Muscle of back (tissue), 3 donors: ENCODE measurements at regions not wholly inside any gene's neighbourhood (a gene's known extent, or its start where the extent isn't known, plus 50 kb on each side); places are given as distances from the start of the nearest gene placed in this dataset.
"Not testable (repeated sequence)": the region's sequence is repeated elsewhere in the genome, so short reads cannot be mapped to it uniquely, and the experiment has no call there.

ENCODE experiments used
- DNase-seq, 3 donors: peaks; one replicate each; pipeline versions ENCODE4 v3.0.0 to v3.0.0-alpha.2; 2013

DNA sequence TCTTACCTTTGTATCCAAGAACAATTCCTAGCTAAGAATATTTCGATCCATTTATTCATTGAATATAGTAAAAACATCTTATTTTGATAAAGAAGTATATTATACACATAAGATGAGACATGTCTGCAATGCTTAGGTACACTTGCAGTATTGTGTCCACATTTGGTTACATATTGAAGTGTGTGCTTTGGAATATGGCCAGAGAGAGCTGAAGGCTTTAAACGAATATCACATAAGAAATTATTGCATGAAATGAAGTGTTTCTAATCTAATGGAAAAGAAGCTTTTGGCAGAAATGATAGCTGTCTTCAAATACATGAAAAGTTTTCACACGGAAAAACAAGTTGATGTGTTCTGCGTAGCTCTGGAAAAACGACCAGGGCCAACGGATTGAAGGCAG, 516.1 kb upstream of the ZFP42 start:
- peak in 1 of 3 donors; percentile 25 for DNase-seq

DNA sequence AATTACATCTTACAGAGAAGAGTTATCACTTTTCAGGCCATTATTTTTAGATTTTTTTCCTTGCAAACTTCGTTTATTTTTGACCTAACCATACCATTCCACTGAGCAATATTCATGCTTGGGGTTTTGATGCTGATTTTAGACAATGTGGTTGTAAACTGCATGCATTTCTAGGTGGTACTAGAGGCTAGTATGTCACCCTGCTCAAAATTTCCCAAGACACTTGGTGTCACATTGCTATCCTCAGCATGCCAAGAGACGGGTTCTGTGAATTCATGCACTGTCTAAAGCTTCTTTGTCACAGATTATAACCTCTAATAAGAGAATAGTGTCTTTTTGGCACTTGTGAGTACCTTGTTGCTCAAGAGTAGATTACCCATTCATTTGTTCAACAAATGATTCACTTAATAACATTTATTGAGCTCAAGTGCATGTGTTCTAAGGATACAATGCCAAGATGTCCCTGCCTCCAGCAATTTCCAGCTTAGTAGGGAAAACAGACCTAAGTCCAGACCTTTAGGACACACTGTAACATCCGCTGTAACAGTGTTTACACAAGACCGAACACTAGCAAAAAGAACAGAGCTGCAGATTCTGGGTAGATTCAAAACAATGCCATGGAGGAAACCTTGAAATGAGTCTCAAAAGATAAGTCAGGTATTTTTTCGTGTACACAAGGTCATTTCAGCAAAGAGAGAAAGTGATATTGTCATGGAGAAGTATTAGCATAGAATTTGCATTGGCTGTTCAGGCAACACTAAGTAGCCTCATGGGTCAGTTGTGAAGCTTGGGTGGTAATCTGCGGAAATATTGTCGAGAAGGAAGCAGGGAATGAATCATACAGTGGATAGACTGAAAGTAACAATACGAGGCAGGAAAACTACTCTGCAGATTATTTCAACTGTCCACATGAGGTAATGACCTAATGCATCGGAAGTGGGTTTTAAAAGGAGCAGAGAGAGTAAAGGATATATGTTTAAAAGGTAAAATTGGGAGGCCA, 515.1 kb upstream of the ZFP42 start:
- peak in 1 of 3 donors; percentile 9 for DNase-seq

DNA sequence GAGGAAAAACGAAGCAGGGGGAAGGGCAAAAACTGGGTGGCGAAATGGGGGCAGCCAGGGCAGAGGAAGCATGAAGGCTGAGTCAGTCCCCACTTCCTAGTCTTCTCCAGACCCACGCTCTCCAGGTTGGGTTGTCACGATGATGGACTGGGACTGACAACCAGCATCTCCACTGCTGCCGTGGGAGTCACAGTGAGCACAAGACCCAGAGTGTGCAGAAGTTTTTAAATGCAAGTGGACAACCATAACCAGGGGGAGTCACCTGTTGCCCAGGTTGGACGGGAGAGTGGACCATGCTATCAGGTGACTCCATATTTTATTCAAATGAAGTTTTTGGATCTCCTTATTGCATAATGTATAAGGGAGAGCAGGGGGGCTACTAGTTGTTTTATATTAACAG, 511.4 kb upstream of the ZFP42 start:
- no peak for DNase-seq

DNA sequence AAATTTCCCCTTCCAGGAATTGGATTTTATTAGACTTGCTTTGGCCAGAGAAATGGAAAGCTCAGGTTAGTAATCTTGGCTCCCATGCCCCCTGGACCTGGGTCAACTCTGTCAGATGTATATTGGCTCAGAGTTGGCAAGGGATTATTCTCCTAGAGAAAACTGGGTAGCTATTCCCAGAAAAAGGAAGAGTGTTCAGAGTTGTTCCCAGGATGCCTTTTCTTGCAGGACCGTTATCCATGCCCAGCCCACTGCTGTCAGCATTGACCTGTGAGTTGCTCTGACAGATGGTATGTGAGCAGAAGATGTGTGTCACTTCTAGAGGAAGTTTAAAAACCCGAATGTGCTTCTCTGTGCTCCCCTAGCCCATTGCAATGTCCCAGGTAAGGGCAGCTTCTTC, 509.9 kb upstream of the ZFP42 start:
- DNase-seq: no peak

DNA sequence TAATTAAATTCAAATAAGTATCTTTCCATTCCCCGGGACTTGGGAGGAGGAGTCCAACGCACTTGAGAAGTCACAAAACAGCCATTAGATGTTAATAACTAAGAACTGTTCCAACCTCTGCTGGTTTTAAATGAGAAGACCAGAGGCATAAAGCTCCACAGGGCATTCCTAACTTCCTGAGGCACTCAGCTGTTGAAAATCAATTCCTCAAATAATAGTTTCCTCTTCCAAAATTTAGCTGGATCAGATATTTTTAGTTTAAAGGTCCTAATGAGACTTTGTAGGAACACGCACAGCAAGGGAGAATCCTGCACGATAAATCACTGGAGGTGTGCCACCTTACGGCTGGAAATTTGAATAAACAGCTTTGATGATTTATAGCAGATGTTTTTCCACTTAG, 504.3 kb upstream of the ZFP42 start:
- DNase-seq: peak in 2 of 3 donors; percentile 42 to 67

DNA sequence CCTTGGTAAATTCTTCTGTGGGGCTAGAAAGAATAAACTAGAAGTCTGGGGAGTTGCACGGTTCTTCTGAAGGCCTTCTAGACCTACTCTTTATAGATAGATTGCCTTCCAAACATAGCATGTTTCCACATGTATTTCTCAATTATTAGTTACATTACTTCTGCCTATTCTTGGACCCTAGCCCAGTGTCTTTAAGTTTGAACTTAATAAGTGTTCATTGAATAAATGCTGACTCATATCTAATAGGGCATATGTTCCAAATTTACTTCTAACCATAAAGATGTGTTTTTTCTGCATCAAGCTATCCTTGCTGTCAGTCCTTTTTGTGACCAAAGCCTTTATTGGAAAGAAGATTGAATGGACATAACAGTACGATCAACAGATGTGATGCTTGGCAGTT, 503.6 kb upstream of the ZFP42 start:
- DNase-seq: peak in 1 of 3 donors; percentile 26

DNA sequence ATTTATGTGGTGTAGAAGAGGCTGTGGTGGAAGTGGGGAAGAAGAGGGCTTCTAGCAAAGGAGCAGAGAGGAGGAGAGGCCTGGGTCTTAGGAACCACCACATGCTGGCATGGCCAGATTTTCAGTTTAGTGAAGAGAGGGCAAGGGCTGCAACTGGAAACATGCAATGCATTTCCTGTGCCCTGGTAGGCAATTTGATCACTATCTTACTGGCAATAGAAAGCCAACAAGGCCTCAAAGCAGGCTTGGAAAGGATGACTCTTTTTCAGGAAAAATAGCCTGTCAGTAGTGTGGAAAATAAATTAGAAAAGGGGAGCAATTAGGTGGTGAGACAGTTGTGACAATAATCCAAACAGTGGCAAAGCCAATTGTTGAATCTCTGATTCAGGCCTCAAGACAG, 501.9 kb upstream of the ZFP42 start:
- DNase-seq: no peak

DNA sequence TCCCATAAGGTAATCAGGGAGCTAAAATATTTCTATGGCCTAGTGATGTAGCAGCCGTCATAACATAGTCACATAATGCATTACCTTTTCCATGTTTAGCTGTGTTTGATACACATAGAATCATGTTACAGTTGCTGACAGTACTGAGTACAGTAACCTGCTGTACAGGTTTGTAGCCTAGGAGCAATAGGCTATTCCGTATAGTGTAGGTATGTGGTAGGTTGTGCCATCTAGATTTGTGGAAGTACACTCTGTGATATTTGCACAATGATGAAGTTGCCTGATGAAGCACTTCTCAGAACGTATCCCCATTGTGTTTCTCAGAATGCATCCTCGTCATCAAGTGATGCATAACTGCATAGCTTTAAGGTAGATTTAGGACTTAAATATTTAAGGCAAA, 495.6 kb upstream of the ZFP42 start:
- DNase-seq: no peak

DNA sequence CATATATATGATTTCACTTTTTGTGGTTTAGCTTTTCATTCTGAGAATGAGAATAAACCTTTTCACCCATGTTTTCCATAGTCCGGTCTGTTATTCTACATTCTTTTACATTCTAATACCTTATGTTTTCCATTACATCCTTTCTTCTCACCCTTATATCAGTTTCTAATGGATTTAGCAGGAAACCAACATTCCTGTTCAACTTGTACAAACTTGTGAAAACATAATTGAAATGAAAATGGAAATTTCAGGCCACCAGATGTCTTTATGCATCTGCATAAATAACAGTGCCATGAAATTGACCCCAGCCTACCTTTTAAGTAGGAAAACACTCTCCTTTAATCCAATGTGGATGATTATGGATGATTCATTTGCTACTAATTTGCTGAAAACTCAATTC, 494.8 kb upstream of the ZFP42 start:
- DNase-seq: peak in 1 of 3 donors; percentile 24

DNA sequence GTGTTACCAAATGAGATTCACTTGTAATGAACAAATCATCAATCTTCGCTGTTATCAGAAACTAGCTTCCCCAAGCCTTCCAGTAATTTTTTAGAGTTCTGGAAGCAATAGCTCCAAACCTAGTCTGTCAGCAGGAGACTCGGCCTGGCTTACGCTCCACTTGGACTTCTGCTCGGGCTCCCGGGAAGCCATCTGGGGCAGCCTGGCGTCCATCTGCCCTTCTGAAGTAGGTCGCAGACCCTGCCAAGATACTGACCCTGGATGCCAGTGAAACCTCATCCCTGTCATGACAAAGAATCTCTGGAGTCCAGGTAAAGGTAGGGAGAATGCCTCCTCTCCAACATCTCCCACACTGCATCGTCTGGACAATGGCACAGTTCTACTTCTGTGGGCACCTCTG, 493.8 kb upstream of the ZFP42 start:
- no peak for DNase-seq

DNA sequence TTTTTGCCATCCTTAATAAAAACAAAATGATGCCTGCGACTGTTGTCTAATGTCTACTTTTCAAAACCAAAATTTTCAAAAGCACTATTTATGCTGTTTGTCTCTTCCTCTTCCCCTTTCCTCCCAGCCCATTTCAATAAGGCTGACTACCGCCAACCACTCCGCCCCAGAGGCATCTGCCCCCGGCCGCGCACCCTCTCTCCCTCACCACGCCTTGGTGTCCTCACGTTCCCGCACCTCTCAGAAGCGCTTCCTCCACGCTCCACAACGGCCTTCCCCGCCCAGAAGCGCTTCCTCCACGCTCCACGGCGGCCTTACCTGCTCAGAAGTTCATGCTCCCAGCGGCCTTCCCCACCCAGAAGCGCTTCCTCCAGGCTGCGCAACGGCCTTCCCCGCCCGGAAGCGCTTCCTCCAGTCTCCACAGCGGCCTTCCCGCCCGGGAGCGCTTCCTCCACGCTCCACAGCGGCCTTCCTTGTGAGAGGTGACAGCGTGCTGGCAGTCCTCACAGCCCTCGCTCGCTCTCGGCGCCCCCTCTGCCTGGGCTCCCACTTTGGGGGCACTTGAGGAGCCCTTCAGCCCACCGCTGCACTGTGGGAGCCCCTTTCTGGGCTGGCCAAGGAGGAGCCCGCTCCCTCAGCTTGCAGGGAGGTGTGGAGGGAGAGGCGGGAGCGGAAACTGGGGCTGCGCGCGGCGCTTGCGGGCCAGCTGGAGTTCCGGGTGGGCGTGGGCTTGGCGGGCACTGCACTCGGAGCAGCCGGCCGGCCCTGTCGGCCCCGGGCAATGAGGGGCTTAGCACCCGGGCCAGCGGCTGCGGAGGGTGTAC, 490.4 kb upstream of the ZFP42 start:
- DNase-seq: no peak

DNA sequence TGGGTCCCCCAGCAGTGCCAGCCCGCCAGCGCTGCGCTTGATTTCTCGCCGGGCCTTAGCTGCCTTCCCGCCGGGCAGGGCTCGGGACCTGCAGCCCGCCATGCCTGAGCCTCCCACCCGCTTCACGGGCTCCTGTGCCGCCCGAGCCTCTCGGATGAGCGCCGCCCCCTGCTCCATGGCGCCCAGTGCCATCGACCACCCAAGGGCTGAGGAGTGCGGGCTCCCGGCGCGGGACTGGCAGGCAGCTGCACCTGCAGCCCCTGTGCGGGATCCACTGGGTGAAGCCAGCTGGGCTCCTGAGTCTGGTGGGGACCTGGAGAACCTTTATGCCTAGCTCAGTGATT, 489.8 kb upstream of the ZFP42 start:
- DNase-seq: not testable (repeated sequence)

DNA sequence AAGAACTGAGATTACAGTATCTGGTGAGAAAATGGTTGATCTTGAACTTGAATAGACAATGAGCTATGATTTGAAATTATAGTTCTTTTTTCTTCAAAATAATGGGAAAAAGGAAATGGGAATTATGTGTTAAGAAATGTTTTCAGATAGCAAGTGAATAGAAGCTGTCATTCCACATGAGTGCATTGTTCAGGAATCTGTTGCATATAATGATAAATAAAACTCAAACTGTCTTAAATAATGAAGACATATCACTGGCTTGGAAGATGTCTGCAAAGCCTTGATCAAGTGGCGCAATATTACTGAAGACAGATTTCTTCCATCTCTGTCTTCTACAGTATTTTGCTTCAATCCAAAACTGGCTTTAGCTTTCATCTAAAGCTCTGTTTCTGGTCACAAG, 479.3 kb upstream of the ZFP42 start:
- no peak for DNase-seq

DNA sequence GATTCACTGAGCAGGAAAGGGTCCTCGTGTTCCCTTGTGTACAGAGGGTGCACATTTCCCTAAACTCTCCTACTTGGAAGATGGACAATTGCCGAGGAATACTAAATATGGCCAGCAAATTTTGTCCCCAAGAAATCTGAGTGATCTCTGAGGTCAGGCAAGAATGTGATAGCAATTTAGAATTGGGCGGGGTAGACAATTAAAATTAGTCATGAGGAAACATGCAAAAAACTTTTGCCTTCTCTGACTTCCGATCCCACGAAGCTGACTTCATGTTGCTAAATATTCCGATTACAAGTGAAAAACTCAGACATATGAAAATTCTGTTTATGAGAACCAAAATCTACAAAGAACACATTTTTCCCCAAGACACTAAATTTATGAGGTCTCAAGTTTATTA, 453.9 kb upstream of the ZFP42 start:
- DNase-seq: no peak

DNA sequence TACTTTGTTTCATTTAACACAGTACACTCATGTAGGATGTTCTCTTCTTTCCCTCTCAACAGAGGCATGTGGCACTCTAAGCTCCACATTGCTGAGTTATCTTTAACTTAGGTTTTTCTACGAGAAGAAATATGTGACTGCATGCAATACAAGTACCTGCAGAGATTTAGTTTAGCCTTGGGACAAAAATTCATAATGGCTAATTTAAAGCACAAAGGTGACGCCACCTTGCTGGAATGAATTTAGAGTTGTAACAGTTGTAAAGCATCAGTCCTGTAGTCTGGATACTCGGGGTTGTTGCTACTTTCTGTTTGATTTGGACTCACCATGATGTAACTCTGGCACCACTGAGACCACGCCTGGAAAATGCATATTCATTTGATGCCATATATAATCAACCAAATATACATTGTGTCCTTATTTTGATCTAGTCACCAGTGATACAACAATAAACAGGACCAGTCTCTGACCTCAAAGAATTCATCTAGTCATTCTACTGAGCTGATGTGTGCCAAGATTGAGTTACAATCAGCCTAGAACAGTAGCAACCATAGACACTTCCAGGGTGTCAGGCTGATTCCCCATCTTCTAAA, 451.0 kb upstream of the ZFP42 start:
- no peak for DNase-seq

DNA sequence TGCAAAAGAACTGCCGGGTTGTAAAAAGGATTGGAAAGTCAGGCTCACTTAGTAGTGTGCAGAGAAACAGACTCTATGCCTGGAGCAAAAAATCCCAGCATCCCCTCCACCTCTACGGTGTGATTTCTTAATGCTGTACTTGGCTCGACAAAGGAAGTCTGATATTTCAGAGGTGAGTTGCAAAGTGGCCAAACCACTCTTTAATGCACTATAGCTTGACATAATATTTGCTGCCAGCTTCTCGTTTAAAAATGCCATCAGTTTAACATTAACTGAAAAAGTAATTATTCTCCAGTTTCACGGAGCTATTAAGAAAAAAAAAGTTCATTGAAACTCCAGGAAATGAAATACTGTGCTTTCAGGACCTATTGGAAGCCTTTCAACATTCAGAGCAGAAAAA, 448.3 kb upstream of the ZFP42 start:
- peak in 2 of 3 donors; percentile 40 to 67 for DNase-seq

DNA sequence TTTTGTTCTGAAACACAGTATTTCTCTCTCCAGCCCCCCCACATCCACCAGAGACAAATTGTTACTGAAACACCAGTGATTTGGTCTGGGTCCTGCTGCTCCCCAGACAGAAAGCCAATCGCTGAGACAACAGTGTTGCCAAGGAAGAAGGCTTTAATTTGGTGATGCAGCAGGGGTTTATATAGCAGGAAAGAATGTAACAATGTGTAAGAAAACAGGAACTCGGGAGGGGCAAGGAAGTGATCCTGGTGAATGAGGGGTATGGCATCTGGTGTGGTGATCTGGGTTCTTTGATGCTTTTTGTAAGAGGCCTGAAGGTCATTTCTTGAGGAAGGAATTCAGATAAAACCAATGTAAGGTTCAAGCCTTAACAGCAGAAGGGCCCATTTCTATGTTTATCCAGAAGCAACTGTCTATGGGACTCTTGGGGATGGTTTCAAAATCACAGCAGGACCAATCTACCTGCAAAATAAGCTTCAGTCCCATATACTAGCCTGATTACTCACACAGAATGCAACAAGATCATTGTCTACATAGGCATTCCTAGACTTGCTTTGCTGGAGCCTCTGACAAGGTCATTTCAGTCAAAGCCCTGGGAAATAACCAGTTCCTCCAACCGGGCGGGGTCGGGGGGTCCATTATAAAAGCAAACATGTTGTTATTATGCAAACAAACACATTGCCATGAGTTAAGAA, 445.2 kb upstream of the ZFP42 start:
- DNase-seq: no peak

DNA sequence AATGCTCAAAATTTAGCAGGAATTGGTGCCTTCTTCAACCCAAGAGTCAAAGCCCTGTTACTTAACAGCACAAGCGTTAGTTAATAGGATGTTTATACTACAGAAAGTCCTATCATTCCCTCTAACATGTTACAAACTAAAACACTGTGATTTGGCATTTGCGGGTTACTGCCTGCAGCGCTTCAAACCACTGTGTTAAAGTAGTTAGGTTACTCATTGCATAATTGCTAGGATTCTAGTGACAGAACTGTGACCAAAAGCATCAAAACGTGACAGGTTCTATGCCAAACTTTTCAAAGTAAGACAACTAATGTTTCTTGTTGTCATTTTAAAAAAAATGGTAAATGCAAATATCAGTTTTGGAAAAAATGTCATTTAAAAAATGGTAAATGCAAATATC, 442.8 kb upstream of the ZFP42 start:
- no peak for DNase-seq

DNA sequence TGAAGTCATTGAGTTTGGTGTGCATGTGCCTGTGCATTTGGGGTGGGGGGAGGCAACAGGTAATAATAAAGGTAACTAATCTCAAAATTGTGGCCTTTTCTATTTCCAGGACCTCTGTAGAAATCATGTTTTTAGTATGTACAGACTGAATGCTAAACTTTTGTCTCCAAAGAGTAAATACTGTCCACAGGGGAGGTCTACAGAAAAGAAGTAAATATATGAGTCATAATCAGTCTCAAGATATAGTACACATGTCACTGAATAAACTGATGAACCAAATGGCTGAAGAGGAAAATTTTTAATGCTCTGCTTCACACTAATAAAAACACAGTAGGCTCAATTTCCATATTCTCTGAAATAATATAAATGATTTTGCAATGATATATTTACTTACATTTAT, 440.4 kb upstream of the ZFP42 start:
- no peak for DNase-seq

DNA sequence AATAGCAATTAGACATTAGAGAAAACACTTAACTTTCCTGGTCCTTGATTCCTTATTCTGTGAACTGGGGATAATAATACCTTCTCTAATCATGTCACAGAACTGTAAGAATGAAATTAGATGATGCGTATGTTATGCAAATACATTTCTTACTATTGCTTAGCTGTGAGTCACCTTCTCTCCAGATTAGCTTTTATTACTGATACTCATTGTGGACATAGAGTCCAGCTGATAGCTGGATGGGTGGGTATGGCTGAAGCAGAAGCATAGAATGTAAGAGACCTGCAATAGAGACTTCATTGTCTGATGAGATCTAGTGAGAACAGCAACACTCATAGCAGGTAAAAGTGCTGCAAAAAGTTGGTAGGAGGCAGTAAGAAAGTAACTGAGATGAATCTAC, 437.2 kb upstream of the ZFP42 start:
- DNase-seq: no peak

DNA sequence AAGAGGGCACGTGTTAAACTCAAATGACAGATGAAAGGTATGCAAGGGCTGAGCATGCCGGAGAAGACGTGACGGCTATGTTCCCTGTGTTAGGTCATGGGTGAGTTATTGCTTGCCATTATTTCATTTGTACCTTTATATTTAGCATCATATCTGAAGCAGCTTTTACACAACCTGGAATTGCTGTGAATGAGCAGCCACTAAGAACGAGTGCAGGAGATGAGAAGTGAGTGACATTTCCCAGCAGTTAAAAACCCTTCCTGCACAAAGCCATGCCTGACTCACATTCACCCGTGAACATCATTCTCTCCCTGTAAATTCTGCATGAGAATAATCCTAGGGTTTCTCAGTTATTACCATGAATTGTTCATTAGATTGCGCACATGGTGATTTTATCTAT, 433.2 kb upstream of the ZFP42 start:
- no peak for DNase-seq

DNA sequence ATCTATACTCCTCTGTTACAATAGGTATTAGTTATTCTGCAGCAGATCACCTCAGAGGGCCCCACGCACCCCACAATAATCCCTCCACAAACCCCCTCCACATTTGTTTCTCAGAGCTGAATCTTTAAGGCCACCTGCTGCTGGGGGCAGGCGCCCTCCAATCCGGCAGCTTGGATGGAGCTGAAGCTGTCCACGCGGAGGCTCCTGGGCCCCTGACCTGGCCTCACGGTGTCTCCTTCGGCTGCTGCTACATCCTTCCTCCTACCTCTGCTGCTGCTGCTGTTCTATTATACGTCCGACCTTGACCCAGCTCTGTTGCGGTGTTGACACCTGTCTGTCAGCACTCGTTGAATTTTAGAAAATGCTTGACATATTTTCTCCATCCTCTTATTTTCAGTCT, 430.2 kb upstream of the ZFP42 start:
- DNase-seq: no peak
